HG03025 (cell line): ENCODE measurements at regions not wholly inside any gene's neighbourhood (a gene's known extent, or its start where the extent isn't known, plus 50 kb on each side); places are given as distances from the start of the nearest gene placed in this dataset.
"Not testable (repeated sequence)": the region's sequence is repeated elsewhere in the genome, so short reads cannot be mapped to it uniquely, and the experiment has no call there.

Experiments
- ATAC-seq: cut with Tn5 transposase; IDR thresholded peaks from one replicate; pipeline ENCODE4 v1.9.1; 2021; ENCODE audit warnings: mild to moderate bottlenecking, moderate library complexity; ENCODE audit not compliant: unreplicated experiment, low FRiP score

DNA sequence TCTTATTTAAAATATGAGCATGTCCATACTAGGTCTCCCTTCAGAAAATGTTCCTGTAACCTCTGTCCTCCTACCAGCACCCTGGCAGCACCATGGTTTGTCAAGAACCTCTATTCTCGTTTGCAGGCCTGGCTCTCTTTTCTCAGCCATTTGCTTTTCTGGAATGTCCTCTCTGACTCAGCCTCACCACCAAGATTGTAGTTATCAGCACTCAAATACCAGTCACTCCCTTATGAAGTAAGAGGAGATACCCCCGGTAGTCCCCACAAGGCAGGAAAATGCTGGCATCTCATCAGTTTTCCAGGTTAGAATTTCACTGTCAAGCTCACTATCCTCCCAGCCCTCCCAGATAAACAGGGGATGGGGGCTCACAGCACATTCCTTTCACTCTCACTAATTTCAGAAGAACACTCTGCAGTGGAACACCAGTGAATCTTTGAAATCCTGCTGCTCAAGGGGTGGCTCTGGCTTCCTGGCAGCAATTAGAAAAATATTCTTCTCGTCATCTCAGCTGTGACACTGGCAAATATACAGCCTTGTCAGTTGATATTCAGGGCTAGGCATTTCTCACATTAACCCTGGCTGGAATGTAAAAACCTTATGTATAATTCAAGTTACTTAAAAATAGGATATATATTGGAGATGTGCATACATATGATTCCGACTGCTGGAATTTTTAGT is 129.2 kb downstream of the TBX18 start:
- ATAC-seq, result no peak

DNA sequence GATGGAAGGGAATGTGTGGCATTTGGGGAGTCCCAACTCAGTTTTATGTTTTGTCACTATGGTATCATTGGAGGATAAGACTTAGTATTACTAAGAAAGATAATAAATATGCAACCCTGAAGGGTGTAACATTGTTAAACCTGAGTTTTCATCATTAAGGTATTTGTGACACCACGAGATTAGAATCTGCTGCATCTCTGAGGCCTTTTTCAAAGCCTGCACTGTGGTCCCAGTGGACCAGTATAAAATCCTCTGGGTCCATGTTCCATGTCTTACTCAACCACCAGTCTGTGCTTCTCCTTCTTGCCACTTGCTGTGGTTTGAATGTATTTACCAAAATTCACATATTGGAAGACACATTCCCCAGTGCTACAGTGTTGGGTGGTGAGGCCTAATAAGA is 130.6 kb downstream of the TBX18 start:
- ATAC-seq, result no peak

DNA sequence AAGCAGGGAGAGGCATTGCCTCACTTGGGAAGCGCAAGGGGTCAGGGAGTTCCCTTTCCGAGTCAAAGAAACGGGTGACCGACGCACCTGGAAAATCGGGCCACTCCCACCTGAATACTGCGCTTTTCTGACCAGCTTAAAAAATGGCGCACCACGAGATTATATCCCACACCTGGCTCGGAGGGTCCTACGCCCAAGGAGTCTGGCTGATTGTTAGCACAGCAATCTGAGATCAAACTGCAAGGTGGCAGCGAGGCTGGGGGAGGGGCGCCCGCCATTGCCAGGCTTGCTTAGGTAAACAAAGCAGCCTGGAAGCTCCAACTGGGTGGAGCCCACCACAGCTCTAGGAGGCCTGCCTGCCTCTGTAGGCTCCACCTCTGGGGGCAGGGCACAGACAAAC is 137.9 kb downstream of the TBX18 start:
- ATAC-seq, result not testable (repeated sequence)

DNA sequence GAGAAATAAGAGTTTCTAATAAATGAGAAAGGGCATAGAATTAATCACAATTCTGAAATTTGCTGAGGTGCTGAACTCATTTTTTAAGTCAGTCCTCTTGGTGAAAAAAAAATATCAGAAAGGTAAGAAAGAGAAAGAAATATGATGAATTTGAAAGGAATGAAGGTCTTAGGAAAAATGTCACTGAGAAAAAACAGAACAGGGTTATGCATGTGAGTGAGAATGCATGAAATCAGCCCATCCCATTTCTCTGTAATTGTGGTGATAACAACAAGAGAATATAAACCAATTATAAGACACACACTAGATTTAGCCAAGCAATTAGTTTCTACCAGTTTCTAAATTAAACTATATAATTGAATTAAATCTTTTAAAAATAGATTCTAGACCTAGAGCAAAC is 138.9 kb downstream of the TBX18 start:
- no peak for ATAC-seq

DNA sequence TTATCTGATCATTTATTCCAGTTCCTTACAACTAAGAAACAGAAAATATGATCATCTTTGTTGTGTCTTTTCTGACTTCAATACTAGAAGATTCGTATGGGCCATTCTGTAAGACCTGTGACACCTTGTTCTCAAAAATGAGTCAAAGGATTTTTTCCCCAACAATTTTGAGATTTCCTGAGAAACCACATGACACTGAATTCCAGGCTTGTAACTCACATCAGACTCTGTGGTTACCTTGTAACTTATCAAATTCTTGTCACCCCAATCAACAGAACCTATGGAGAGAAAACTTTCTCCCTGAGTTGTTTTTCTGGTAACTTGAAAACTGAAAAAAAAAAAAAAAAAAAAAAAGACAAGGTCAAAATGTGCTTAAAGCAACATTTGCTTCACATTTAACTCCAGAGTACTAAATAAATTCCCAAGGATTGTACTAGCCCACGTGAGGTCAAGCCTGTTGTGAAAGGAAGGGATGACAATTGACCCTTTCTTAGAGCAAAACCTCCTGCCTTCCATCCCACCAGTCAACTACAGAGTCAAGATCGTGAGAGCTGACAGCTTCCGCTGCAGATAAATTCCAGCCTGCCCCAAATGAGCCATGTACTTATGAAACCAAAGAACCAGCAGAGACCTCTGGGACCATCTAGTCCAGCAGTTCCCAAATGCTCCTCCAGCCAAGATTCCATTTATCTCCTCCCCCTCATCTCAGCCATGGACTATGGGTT is 140.3 kb downstream of the TBX18 start:
- no peak for ATAC-seq

DNA sequence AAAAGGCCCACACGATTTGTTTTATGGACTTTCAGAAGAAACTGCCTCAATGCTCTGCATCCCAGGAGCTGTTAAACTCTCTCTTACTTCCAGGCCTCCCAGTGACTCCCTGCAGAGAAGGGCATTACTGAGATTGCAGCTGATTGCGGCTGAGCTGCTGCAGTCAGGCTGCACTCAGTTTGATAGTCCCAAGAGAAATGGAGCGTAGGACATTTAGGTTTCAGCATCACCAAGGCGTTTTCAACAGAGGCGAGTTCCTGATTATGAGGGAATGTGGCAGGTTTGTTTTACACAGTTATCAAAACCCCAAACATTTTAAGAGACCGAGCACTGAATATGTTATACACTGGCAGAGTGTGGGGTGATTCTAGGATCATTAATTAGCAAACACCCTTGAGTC is 145.6 kb downstream of the TBX18 start:
- no peak for ATAC-seq

DNA sequence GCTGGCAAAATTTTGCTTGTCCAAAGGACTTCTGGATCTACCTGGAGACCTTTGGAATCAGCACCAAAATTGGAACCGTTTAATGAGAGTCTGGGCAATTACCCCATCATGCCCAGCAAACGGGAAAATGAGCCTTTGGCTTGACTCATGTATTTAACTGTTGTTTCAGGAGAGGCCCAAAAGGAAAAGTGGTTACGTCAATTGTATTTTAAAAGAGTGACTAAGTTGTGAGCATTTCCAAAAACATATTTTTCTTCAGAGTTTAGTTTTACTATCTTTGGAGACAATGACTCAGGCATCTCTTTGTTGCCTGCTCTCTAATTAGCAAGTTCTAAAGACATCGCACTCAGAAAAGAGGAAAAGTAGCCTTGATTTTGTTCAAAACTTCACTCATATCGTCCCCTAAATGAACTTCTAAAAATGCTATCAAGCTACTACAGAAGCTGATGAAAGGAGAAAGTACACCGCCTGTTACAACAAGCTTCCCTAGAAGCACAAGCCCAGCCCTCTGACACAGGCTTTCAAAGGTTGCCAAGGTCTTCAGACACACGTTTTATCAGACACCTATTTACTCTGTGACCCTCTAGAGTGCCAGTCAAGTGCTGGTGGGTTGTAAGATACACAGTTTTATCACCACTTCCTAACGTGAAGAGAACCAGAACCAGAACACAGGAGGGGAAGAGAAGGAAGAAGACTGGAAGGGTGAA is 146.2 kb downstream of the TBX18 start:
- ATAC-seq, result no peak

DNA sequence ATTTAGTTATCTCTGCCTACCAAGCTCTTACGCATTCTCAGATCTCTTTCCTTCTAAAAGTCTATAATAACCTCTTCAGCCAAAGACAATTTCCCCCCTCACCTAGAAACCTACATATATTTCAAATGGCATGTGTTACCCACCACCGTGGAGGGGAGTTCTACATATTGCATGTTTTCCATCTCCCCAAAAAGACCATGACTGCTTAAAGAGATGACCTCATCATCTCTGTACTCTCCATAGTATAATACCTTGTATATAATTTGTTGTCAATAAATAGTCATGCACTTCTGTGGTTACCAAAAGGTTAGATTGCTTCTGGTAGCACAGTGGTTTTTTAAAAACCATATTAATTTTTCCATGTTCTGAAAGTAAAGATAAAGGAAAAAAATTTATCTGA is 148.4 kb downstream of the TBX18 start:
- no peak for ATAC-seq

DNA sequence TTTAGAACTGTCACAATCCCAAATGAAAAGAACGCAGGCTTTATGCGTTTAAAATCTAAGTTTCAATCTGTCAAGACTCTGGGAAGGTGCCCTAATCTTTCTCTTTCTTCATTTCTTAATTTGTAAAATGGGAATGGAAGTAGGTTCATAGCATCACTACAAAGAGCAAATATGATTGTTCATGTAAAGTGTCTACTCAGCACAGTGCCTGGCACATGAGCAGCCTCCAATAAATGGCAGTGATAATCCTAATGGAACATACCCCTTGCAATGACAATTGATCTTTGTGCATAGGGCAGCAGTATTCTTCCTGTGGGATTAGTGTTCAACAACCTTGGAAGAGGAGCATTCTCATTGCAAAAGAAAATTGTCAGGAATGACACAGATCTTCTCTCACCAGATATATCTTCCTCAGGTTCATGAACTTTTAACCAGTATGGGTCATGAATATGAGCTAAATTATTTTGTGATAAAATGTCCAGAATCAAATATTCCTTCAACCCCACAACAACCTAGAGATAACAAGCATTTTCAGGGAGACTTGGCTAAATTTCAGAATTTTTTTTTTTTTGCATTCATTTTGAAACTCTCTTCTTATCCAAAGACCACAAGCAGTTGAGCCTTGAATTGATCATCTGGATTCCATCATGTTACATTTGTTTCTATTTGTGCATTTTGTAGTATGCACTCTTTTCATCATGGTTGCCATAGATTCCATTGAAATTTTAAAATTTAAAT is 149.1 kb downstream of the TBX18 start:
- ATAC-seq, result no peak

DNA sequence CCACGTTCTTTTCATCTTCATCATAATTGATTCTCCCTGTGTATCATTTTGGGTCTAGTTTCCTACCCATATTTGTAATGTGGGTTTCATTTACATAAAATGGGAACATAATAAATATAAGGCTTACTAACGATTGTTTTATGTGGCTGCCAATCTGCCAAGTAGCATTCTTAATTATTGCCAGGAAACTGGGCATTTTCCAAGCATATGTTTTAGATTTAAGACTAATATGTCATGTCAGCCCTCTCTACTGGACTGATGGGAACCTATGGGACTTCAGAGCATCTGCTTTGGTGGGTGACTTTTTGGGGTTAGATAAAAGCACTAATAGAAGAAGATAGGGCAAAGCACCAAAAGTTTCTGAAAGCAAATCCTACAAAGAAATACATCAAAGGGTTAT is 157.5 kb downstream of the TBX18 start:
- no peak for ATAC-seq

DNA sequence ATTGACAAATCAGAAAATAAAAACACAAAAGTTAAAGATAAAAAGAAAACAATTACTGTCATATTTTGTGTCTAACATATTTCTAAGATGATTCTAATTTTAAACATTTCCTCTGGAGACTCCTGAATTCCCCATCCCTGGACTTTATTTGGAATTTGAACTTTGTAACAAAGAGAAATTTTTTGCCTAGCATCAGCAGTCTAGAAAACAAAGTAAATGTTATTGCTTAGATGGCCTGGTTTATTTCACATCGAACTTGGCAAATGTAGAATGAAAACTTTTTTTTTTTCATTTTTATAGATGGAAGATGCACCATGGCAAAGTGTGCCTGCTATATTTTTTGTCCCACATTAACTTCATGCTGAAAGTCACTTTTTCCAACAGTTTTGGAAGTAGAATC is 159.1 kb downstream of the TBX18 start:
- no peak for ATAC-seq

DNA sequence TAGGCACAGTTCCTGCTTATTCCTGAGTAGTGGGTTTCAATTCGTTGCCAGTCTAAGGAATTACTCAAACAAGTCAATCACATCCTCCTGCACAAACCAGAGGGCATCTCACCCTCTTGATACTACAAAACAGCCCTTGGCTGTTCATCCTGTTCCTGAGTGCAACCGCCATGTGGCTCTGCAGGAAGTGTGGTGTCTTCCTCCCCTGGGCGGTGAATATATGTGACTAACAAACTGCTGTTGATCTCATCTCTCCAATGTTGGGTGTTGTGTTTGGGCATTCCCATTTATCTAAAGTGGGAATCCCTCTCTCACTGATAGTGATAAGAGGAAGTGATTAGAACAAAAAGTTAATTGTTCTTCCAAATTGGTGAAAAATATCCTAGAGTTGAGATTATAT is 163.0 kb downstream of the TBX18 start:
- no peak for ATAC-seq

DNA sequence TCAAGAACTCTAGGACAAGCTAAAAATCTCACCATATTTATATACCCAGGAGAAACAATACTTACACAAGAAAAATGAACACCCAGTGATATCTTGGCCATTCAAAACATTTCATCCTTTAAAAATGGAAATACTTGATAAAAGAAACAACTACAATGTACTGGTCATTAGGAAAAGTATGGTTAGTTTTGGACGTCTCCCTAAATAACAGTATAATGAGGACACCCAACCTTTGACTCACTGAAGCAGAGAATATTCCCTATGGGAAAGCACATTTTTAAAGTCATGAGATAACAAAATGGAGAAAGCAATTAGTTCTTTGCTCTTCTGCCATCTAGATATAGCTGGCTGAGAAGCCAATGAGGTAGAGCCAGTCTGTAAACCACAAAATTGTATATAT is 164.4 kb downstream of the TBX18 start:
- no peak for ATAC-seq

DNA sequence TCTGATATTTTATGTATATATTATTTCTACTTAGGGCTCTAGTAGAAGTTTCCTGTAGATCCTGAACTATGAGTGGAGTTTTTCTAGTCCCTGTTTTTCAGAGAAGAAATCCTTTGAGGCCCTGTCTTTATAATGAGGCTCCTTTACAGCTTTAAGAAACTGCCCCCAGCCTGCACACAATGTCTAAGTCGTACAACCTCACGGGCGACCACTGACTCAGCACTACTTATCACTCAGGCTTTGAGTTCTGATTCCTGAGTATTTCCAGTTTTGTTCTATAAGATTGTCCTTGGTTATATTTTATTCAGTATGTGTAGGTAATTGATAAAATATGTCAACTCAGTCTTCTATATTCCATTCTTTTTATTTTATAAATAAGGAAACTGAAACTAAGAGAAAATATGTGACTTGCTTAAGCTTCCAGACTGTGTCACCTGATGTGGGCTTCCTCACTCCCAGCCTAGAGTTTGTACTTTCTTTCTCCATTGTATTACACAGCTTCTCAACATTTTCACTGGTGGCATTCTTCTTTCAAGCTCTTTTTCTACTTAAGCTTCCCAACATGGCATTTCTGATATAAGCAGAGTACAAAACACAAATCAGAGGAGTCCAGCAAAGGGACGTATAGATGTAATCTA is 167.0 kb downstream of the TBX18 start:
- ATAC-seq, result no peak

DNA sequence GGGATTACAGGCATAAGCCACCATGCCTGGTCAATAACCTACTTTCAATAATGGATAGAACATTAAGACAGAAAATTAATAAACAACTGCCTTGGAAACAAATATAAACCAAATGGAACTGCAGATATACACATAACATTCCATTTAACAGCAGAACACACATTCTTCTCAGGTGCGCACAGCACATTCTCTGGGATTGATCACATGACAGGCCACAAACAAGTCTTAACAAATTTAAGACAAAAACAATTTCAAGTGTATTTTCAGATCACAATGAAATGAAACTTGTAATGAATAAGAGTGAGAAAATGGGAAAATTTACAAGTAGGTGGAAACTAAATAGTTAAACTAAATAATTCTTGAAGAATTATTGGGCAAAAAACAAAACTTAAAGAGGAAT is 167.9 kb downstream of the TBX18 start:
- ATAC-seq, result no peak

DNA sequence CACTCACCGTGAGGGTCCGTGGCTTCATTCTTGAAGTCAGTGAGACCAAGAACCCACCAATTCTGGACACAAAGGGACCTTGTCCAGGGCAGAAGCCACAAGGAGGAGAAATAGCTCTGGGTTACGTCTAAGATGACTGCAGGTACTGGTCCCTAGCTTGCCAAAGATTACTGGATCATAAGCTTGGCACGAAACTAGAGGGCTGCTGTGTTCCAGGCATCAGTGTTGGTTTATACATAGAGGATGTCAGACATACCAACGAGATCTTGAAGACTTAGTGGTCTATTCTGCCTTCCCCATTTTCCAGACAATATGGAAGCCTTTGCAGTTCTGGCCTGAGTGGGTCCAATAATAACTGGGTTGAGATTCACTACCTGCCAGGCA is 175.7 kb downstream of the TBX18 start:
- ATAC-seq, result no peak

DNA sequence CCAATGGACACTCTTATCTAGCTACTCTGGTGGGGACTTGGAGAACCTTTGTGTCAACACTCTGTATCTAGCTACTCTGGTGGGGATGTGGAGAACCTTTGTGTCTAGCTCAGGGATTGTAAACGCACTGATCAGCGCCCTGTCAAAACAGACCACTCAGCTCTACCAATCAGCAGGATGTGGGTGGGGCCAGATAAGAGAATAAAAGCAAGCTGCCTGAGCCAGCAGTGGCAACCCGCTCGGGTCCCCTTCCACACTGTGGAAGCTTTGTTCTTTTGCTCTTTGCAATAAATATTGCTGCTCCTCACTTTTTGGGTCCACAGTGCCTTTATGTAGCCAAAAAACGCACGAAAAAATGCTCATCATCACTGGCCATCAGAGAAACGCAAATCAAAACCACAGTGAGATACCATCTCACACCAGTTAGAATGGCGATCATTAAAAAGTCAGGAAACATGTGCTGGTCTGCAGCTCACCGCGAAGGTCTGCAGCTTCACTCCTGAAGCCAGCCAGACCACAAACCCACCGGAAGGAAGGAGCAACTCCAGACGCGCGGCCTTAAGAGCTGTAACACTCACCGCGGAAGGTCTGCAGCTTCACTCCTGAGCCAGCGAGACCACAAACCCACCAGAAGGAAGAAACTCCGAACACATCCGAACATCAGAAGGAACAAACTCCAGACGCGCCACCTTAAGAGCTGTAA is 176.3 kb downstream of the TBX18 start:
- not testable (repeated sequence) for ATAC-seq

DNA sequence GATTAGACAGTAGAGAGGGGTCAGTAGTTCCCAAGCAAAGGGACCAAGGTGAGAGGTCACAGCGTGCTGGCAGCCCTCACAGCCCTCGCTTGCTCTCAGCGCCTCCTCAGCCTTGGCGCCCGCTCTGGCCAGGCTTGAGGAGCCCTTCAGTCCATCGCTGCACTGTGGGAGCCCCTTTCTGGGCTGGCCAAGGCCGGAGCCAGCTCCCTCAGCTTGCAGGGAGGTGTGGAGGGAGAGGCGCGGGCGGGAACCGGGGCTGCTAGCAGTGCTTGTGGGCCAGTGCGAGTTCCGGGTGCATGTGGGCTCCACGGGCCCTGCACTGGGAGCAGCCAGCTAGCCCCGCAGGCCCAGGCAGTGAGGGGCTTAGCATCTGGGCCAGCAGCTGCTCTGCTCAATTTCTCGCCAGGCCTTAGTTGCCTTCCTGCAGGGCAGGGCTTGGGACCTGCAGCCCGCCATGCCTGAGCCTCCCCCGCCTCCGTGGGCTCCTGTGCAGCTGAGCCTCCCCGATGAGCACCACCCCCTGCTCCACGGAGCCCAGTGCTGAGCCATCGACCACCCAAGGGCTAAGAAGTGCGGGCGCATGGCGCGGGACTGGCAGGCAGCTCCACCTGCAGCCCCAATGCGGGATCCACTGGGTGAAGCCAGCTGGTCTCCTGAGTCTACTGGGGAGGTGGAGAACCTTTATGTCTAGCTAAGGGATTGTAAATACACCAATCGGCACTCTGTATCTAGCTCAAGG is 177.0 kb downstream of the TBX18 start:
- ATAC-seq, result not testable (repeated sequence)

DNA sequence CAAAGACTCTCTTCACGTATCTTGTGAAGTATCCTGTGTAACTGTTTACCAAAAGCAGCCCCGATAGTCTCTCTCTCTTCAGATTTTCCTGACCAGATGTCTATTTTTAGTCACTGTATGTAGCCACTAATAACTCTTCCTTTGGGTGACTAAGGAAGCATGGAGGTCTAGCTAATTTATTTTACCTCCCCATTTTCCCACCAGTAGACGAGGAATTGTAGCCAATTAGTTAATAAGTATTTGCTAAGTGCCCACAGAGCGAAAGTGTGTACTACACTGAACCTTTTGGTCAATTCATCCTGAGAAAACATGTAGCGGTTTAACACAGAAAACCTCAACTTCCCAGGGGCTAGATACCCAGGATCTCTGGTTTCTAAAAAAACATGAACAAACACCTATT is 180.6 kb downstream of the TBX18 start:
- ATAC-seq, result no peak
